ENCODE measurements at regions not wholly inside any gene's neighbourhood (a gene's known extent, or its start where the extent isn't known, plus 50 kb on each side); places are given as distances from the start of the nearest gene placed in this dataset.

GRCh38 chr14:101066826-101067510 is 163.4 kb upstream of the RTL1 start:
- no peak for DNase-seq
- H3K27ac ChIP-seq: no peak overlapping the region
- H3K9me3 ChIP-seq: no peaks in the 10 kb centered on the region
- H3K9ac ChIP-seq (ENCODE audit: low read depth in 2 of 2, low read length in 2 of 2): no peak overlapping the region
- no peak for TF ChIP-seq CTCF (IDR thresholded peaks at IDR 0.05)
- no peaks in the 10 kb centered on the region for H3K36me3 ChIP-seq
- H3K4me1 ChIP-seq: no peaks in the 10 kb centered on the region
- intact Hi-C loops (cut with DNase I): no loop called here
- no peaks in the 10 kb centered on the region for H3K27me3 ChIP-seq
- no peak overlapping the region for H3K4me3 ChIP-seq

- Histone ChIP-seq H3K27me3 (no peaks in the 10 kb centered on the region), H3K4me3 (no peak overlapping the region), H3K9me3 (no peaks in the 10 kb centered on the region), H3K27ac (no peak overlapping the region), H3K36me3 (no peaks in the 10 kb centered on the region), H3K9ac (ENCODE audit: low read depth in 2 of 2, low read length in 2 of 2) (no peak overlapping the region), H3K4me1 (no peaks in the 10 kb centered on the region)
- no peak for TF ChIP-seq CTCF (IDR thresholded peaks at IDR 0.05)
- intact Hi-C loops (cut with DNase I): no loop called here
- no peak for DNase-seq
These were observed 165.0 kb upstream of the RTL1 start for GRCh38 chr14:101068313-101069227.

- intact Hi-C loops (cut with DNase I): no loop called here
These were observed 165.7 kb upstream of the RTL1 start for GRCh38 chr14:101069228-101069549.

GRCh38 chr14:101069666-101070362 is 166.3 kb upstream of the RTL1 start:
- Histone ChIP-seq H3K4me1 (no peaks in the 10 kb centered on the region), H3K4me3 (no peak overlapping the region), H3K36me3 (no peaks in the 10 kb centered on the region), H3K27me3 (no peaks in the 10 kb centered on the region), H3K9me3 (no peaks in the 10 kb centered on the region), H3K27ac (no peak overlapping the region), H3K9ac (ENCODE audit: low read depth in 2 of 2, low read length in 2 of 2) (no peak overlapping the region)
- DNase-seq: no peak
- intact Hi-C loops (cut with DNase I): no loop called here
- no peak for TF ChIP-seq CTCF (IDR thresholded peaks at IDR 0.05)

More at GRCh38 chr14:101069228-101069549, 165.7 kb upstream of the RTL1 start:
- Histone ChIP-seq H3K9me3 (no peaks in the 10 kb centered on the region), H3K4me3 (no peak overlapping the region), H3K27ac (no peak overlapping the region), H3K36me3 (no peaks in the 10 kb centered on the region), H3K4me1 (no peaks in the 10 kb centered on the region), H3K9ac (ENCODE audit: low read depth in 2 of 2, low read length in 2 of 2) (no peak overlapping the region), H3K27me3 (no peaks in the 10 kb centered on the region)
- no peak for TF ChIP-seq CTCF (IDR thresholded peaks at IDR 0.05)
- DNase-seq: no peak

All from colonic mucosa (tissue), 4 donors.